ENCODE measurements at regions not wholly inside any gene's neighbourhood (a gene's known extent, or its start where the extent isn't known, plus 50 kb on each side); places are given as distances from the start of the nearest gene placed in this dataset.

GRCh38 chr13:85626603-85627002 lies 172.6 kb downstream of the SLITRK6 start:
- ChIA-PET CTCF (no interaction called here), POLR2A (ENCODE audit: unreplicated experiment) (interaction anchor here (0.6 kb wide), 1 partner anchor 24 kb away, joined by 3 read pairs; no protein-coding TSS in a partner anchor)
- Histone ChIP-seq H3K4me1 (ENCODE audit: insufficient read depth, low read length) (no peaks in the 10 kb centered on the region), H3K36me3 (ENCODE audit: low read depth, low read length) (no peaks in the 10 kb centered on the region), H3K9me2 (replicated peaks; ENCODE audit: low read length) (no peaks in the 10 kb centered on the region), H3F3A (ENCODE audit: low read length, unreplicated experiment) (no peaks in the 10 kb centered on the region), H3K4me2 (ENCODE audit: low read length) (no peak overlapping the region), H4K20me1 (ENCODE audit: low read length) (no peaks in the 10 kb centered on the region), H3K4me3 (ENCODE audit: low read length) (no peak overlapping the region), H3K27ac (ENCODE audit: low read length) (no peak overlapping the region), H3K9me3 (ENCODE audit: low read length) (no peaks in the 10 kb centered on the region), H3K9ac (ENCODE audit: low read length) (no peak overlapping the region), H3K79me2 (ENCODE audit: low read length) (no peaks in the 10 kb centered on the region), H3K27me3 (ENCODE audit: low read length) (no peaks in the 10 kb centered on the region), H2AFZ (ENCODE audit: low read length) (no peak overlapping the region)
- TF ChIP-seq EZH2phosphoT487 (IDR thresholded peaks at IDR 0.05; ENCODE audit: borderline replicate concordance, low read length) = no peak
- DNase-seq (no peak), ATAC-seq (no peak)
- intact Hi-C loops (cut with micrococcal nuclease) = no loop called here
- no TSS peak for BruUV-seq (replicated peaks)

- DNase-seq = no peak
- H3K9me2 ChIP-seq (replicated peaks; ENCODE audit: low read length) = no peaks in the 10 kb centered on the region
- H3K79me2 ChIP-seq (ENCODE audit: low read length) = no peaks in the 10 kb centered on the region
- no peaks in the 10 kb centered on the region for H3K9me3 ChIP-seq (ENCODE audit: low read length)
- no peaks in the 10 kb centered on the region for H3K36me3 ChIP-seq (ENCODE audit: low read depth, low read length)
- TF ChIP-seq CTCF (conservative IDR thresholded peaks at IDR 0.05; ENCODE audit: low read depth, low read length) (no peak), EZH2 (IDR thresholded peaks at IDR 0.05; ENCODE audit: low read length, unreplicated experiment) (no peak), EZH2phosphoT487 (IDR thresholded peaks at IDR 0.05; ENCODE audit: borderline replicate concordance, low read length) (no peak)
- BruUV-seq (replicated peaks) = no TSS peak
- H3K27me3 ChIP-seq (ENCODE audit: low read length) = no peaks in the 10 kb centered on the region
- CTCF ChIA-PET = no interaction called here
- no peak for ATAC-seq
- no peak overlapping the region for H3K9ac ChIP-seq (ENCODE audit: low read length)
- H3K4me3 ChIP-seq (ENCODE audit: low read length) = no peak overlapping the region
- peaks cover 9% of the 10 kb centered on the region for H3K4me1 ChIP-seq (ENCODE audit: insufficient read depth, low read length)
- intact Hi-C loops (cut with micrococcal nuclease) = no loop called here
- H3F3A ChIP-seq (ENCODE audit: low read length, unreplicated experiment) = no peaks in the 10 kb centered on the region
- H4K20me1 ChIP-seq (ENCODE audit: low read length) = no peaks in the 10 kb centered on the region
- no peak overlapping the region for H3K4me2 ChIP-seq (ENCODE audit: low read length)
- POLR2A ChIA-PET (ENCODE audit: unreplicated experiment) = no interaction called here
- no peak overlapping the region for H3K27ac ChIP-seq (ENCODE audit: low read length)
- H2AFZ ChIP-seq (ENCODE audit: low read length) = no peak overlapping the region
Measured at GRCh38 chr13:85619321-85619720, 179.9 kb downstream of the SLITRK6 start.

- no TSS peak for BruUV-seq (replicated peaks)
- H3K4me2 ChIP-seq (ENCODE audit: low read length) = no peak overlapping the region
- intact Hi-C loops (cut with micrococcal nuclease) = no loop called here
- no peak overlapping the region for H3K9ac ChIP-seq (ENCODE audit: low read length)
- CTCF ChIA-PET = no interaction called here
- no peaks in the 10 kb centered on the region for H3F3A ChIP-seq (ENCODE audit: low read length, unreplicated experiment)
- TF ChIP-seq CTCF (conservative IDR thresholded peaks at IDR 0.05; ENCODE audit: low read depth, low read length) (no peak), EZH2 (IDR thresholded peaks at IDR 0.05; ENCODE audit: low read length, unreplicated experiment) (no peak), EZH2phosphoT487 (IDR thresholded peaks at IDR 0.05; ENCODE audit: borderline replicate concordance, low read length) (no peak)
- H3K36me3 ChIP-seq (ENCODE audit: low read depth, low read length) = no peaks in the 10 kb centered on the region
- no peaks in the 10 kb centered on the region for H3K27me3 ChIP-seq (ENCODE audit: low read length)
- no peak overlapping the region for H3K4me3 ChIP-seq (ENCODE audit: low read length)
- DNase-seq = no peak
- peaks cover 9% of the 10 kb centered on the region for H3K4me1 ChIP-seq (ENCODE audit: insufficient read depth, low read length)
- H4K20me1 ChIP-seq (ENCODE audit: low read length) = no peaks in the 10 kb centered on the region
- POLR2A ChIA-PET (ENCODE audit: unreplicated experiment) = no interaction called here
- no peaks in the 10 kb centered on the region for H3K79me2 ChIP-seq (ENCODE audit: low read length)
- no peaks in the 10 kb centered on the region for H3K9me2 ChIP-seq (replicated peaks; ENCODE audit: low read length)
- H3K27ac ChIP-seq (ENCODE audit: low read length) = no peak overlapping the region
- ATAC-seq = no peak
- no peaks in the 10 kb centered on the region for H3K9me3 ChIP-seq (ENCODE audit: low read length)
- no peak overlapping the region for H2AFZ ChIP-seq (ENCODE audit: low read length)
Measured at GRCh38 chr13:85618521-85618920, 180.7 kb downstream of the SLITRK6 start.
